Astrocyte of the spinal cord (primary cell): ENCODE measurements at regions not wholly inside any gene's neighbourhood (a gene's known extent, or its start where the extent isn't known, plus 50 kb on each side); places are given as distances from the start of the nearest gene placed in this dataset.

Experiments
- DNase-seq: peaks from one replicate; pipeline ENCODE4 v3.0.0; 2011; ENCODE audit warnings: low read depth, low spot score
- H3K4me3 ChIP-seq: 2 replicates; pipeline ENCODE4 v1.5.1; 2011; ENCODE audit warnings: low read depth, mild to moderate bottlenecking, low read length, moderate library complexity
- in situ Hi-C: cut with HindIII; loops from 2 replicates; pipeline ENCODE4 v1.10.0; 2017; ENCODE audit warnings: low sequenced_read_pairs
- TF ChIP-seq, protein P1 (sequence below): IDR thresholded peaks from 2 replicates; pipeline ENCODE4 v1.5.1; 2012; ENCODE audit warnings: low read depth, mild to moderate bottlenecking, low read length, inconsistent platforms

DNA sequence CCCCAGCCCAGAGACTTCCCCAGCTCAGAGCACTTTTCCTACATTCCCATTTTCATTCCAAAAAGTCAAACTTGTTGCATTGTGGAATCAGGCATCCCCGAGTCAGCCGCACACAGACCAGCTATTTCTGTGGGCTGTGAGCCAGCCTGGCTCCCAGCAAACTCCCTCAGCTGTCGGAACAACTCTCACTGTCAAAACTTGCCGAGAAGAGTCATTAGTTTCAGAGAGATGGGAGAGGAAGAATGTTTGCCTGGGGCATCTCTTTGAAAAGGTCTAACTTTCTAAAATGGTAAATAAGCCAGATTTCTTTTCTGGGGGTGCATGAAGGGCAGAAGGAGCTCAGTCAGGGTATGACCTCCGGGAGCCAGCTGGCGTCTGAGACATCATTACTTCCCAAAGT is 280.0 kb downstream of the TMEM114 start:
- TF ChIP-seq, protein P1, sequence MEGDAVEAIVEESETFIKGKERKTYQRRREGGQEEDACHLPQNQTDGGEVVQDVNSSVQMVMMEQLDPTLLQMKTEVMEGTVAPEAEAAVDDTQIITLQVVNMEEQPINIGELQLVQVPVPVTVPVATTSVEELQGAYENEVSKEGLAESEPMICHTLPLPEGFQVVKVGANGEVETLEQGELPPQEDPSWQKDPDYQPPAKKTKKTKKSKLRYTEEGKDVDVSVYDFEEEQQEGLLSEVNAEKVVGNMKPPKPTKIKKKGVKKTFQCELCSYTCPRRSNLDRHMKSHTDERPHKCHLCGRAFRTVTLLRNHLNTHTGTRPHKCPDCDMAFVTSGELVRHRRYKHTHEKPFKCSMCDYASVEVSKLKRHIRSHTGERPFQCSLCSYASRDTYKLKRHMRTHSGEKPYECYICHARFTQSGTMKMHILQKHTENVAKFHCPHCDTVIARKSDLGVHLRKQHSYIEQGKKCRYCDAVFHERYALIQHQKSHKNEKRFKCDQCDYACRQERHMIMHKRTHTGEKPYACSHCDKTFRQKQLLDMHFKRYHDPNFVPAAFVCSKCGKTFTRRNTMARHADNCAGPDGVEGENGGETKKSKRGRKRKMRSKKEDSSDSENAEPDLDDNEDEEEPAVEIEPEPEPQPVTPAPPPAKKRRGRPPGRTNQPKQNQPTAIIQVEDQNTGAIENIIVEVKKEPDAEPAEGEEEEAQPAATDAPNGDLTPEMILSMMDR: no peak
- H3K4me3 ChIP-seq: no peak overlapping the region
- in situ Hi-C loops: no loop called here
- DNase-seq: no peak

DNA sequence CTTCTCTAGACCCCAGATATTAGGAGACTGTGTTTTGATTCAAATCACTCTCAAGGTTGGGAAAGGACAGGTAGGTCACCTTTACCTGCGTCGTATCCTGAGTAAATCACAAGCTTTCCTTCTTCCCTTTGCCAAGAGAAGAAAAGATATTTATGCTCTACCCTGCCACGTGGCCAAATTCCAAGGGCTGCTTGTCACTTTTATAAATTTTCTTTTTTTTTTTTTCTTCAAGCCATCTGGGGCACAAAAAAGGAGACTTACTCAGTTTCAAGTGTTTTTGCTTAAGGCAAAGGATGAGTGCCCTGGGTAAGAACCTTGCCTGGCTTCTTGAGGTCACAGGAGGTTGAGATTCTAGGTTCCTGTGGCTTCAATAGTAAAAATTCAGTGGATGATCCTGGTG is 285.1 kb downstream of the TMEM114 start:
- DNase-seq: no peak
- TF ChIP-seq, protein P1: no peak
- in situ Hi-C loops: no loop called here
- H3K4me3 ChIP-seq: no peak overlapping the region

- in situ Hi-C loops: no loop called here
- TF ChIP-seq, protein P1: no peak
- DNase-seq: no peak
- no peak overlapping the region for H3K4me3 ChIP-seq
Measured at GRCh38 chr16:8299635-8300034, 290.7 kb downstream of the TMEM114 start.

- TF ChIP-seq, protein P1: no peak
- in situ Hi-C loops: no loop called here
- DNase-seq: no peak
- no peak overlapping the region for H3K4me3 ChIP-seq
Measured at GRCh38 chr16:8295513-8296237, 294.6 kb downstream of the TMEM114 start.

GRCh38 chr16:8293413-8293812 is 296.9 kb downstream of the TMEM114 start:
- in situ Hi-C loops: no loop called here
- no peak overlapping the region for H3K4me3 ChIP-seq
- no peak for DNase-seq
- TF ChIP-seq, protein P1: no peak

GRCh38 chr16:8292271-8292670 is 298.0 kb downstream of the TMEM114 start:
- TF ChIP-seq, protein P1: no peak
- DNase-seq: no peak
- H3K4me3 ChIP-seq: no peak overlapping the region
- in situ Hi-C loops: no loop called here

DNA sequence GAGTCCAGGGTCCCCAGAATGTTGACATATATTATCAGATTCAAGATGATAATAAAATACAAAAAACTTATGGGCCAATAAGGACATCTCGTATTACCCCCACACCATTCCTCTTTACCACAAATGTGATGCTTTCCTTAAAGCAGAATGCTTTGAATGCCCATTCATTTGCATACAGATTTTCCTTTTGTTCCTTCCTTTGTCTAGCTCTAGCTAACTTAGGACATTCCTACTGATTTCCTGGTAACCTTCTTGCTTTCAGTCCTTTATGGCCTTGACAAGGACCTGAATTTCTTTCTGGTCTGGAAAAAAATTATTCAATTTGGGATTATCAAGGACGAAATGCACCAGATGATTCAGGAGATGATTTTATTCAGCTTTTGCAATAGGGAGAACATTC is 304.0 kb downstream of the TMEM114 start:
- DNase-seq: no peak
- H3K4me3 ChIP-seq: no peak overlapping the region
- in situ Hi-C loops: no loop called here
- TF ChIP-seq, protein P1: no peak
